GM10248 (cell line): ENCODE measurements at regions not wholly inside any gene's neighbourhood (a gene's known extent, or its start where the extent isn't known, plus 50 kb on each side); places are given as distances from the start of the nearest gene placed in this dataset.

ENCODE experiments used
- CTCF ChIA-PET: fragments of 300-600 bp; sonication (Branson Sonifier 250); formaldehyde crosslinking; extraction: SDS; loops from one replicate; lab custom pipeline; 2021; ENCODE audit warnings: antibody characterized with exemption; lab: Yijun Ruan, JAX
- POLR2A ChIA-PET: fragments of 350-650 bp; sonication (Branson Sonifier 250); formaldehyde crosslinking; extraction: SDS; loops from one replicate; lab custom pipeline; 2020; ENCODE audit warnings: antibody characterized with exemption; lab: Yijun Ruan, JAX
- DNase-seq: peaks from one replicate; pipeline ENCODE4 v3.0.0; 2012; ENCODE audit errors: extremely low spot score
- TF ChIP-seq, protein P1 (sequence below): IDR thresholded peaks from 2 replicates; pipeline ENCODE4 v1.5.1; 2012; ENCODE audit warnings: mild to moderate bottlenecking, low read depth; ENCODE audit errors: extremely low read depth, missing control alignments, control extremely low read depth

DNA sequence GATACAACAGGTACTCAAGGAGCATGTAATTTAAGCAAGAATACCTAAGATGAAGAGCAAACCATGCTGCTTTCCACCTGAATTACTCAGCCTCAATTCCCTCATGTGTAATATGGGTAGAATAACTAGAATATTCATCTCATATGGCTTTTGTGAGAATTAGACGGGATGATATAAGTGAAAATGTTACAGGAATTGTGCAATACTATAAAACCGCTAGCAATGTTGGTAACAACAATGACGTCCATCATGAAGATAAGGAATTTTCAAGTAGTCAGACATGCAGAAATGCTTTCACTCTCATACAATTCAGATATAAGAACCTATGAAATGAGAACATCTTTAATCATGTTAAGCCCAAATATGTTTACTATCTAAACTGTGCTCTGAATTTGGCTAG, 2106.6 kb upstream of the CELF4 start:
- CTCF ChIA-PET = no interaction called here
- TF ChIP-seq, protein P1, sequence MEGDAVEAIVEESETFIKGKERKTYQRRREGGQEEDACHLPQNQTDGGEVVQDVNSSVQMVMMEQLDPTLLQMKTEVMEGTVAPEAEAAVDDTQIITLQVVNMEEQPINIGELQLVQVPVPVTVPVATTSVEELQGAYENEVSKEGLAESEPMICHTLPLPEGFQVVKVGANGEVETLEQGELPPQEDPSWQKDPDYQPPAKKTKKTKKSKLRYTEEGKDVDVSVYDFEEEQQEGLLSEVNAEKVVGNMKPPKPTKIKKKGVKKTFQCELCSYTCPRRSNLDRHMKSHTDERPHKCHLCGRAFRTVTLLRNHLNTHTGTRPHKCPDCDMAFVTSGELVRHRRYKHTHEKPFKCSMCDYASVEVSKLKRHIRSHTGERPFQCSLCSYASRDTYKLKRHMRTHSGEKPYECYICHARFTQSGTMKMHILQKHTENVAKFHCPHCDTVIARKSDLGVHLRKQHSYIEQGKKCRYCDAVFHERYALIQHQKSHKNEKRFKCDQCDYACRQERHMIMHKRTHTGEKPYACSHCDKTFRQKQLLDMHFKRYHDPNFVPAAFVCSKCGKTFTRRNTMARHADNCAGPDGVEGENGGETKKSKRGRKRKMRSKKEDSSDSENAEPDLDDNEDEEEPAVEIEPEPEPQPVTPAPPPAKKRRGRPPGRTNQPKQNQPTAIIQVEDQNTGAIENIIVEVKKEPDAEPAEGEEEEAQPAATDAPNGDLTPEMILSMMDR = no peak
- POLR2A ChIA-PET = no interaction called here
- DNase-seq = no peak

- ChIA-PET POLR2A (no interaction called here), CTCF (interaction anchor here (1.4 kb wide), 1 partner anchor 9 kb away, joined by 3 read pairs; no protein-coding TSS in a partner anchor)
- no peak for DNase-seq
- TF ChIP-seq, protein P1 = no peak
These were observed 2102.3 kb upstream of the CELF4 start for GRCh38 chr18:39667905-39668304.

- ChIA-PET POLR2A (no interaction called here), CTCF (no interaction called here)
- DNase-seq = no peak
- TF ChIP-seq, protein P1 = no peak
These were observed 2100.9 kb upstream of the CELF4 start for GRCh38 chr18:39666541-39666940.

GRCh38 chr18:39661856-39662366, 2096.3 kb upstream of the CELF4 start:
- POLR2A ChIA-PET = no interaction called here
- CTCF ChIA-PET = interaction anchor here (1.0 kb wide), 1 partner anchor 13 kb away, joined by 3 read pairs; no protein-coding TSS in a partner anchor
- TF ChIP-seq, protein P1 = no peak
- no peak for DNase-seq

DNA sequence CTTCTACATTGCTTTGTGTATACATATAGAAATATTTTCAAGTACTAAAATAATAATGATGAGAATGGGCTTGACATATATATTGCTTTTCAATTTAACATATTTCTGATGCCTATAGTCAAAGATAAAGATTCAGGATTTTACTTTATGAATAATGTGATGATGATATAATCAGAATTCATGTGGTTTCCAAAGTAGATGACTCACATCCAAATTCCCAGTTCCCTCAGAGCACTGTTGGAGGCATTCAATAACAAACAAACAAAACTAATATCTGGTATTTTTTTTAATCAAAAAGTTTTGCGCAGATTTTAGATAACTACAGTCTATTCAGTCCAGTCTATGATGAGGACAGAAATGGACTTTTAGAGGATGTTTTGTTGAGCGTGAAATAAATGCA, 2094.5 kb upstream of the CELF4 start:
- CTCF ChIA-PET = no interaction called here
- DNase-seq = no peak
- TF ChIP-seq, protein P1 = no peak
- POLR2A ChIA-PET = no interaction called here

- TF ChIP-seq, protein P1 = no peak
- ChIA-PET POLR2A (no interaction called here), CTCF (interaction anchor here (1.5 kb wide), 1 partner anchor 8 kb away, joined by 6 read pairs; no protein-coding TSS in a partner anchor)
- DNase-seq = no peak
These were observed 2089.7 kb upstream of the CELF4 start for GRCh38 chr18:39655341-39655740.
